Stimulated activated CD4-positive, alpha-beta T cell treated with anti-CD3 and anti-CD28 coated beads, Interleukin-15, amount 100 ng/mL, for 48 hours (primary cell): ENCODE measurements at regions not wholly inside any gene's neighbourhood (a gene's known extent, or its start where the extent isn't known, plus 50 kb on each side); places are given as distances from the start of the nearest gene placed in this dataset.
"Not testable (repeated sequence)": the region's sequence is repeated elsewhere in the genome, so short reads cannot be mapped to it uniquely, and the experiment has no call there.

ENCODE experiments used
- DNase-seq, 2 donors: peaks; one replicate each; pipeline ENCODE4 v3.0.0-alpha.2; 2020; ENCODE audit warnings: low read depth in 2 of 2

- DNase-seq = no peak
These were observed 102.8 kb upstream of the SEC14L1 start for GRCh38 chr17:77037943-77038342.

GRCh38 chr17:77038884-77039555 lies 101.7 kb upstream of the SEC14L1 start:
- DNase-seq = no peak

- DNase-seq = no peak
These were observed 98.1 kb upstream of the SEC14L1 start for GRCh38 chr17:77042476-77043231.

- no peak for DNase-seq
These were observed 95.2 kb upstream of the SEC14L1 start for GRCh38 chr17:77045441-77046041.

- no peak for DNase-seq
These were observed 91.3 kb upstream of the SEC14L1 start for GRCh38 chr17:77049440-77049839.

- DNase-seq = not testable (repeated sequence)
These were observed 89.9 kb upstream of the SEC14L1 start for GRCh38 chr17:77050901-77051300.

- DNase-seq = no peak
These were observed 85.8 kb upstream of the SEC14L1 start for GRCh38 chr17:77054936-77055335.

GRCh38 chr17:77055453-77055852 lies 85.3 kb upstream of the SEC14L1 start:
- DNase-seq = no peak

GRCh38 chr17:77058016-77058415 lies 82.8 kb upstream of the SEC14L1 start:
- no peak for DNase-seq

GRCh38 chr17:77061669-77062068 lies 79.1 kb upstream of the SEC14L1 start:
- no peak for DNase-seq

- no peak for DNase-seq
These were observed 76.2 kb upstream of the SEC14L1 start for GRCh38 chr17:77064598-77064997.

- DNase-seq = no peak
These were observed 74.6 kb upstream of the SEC14L1 start for GRCh38 chr17:77066165-77066564.

GRCh38 chr17:77066726-77067409 lies 73.9 kb upstream of the SEC14L1 start:
- DNase-seq = peak in 1 of 2 donors; percentile 26

- no peak for DNase-seq
These were observed 71.9 kb upstream of the SEC14L1 start for GRCh38 chr17:77068915-77069314.

GRCh38 chr17:77070888-77071279 lies 69.9 kb upstream of the SEC14L1 start:
- DNase-seq = no peak

GRCh38 chr17:77071925-77072490 lies 68.8 kb upstream of the SEC14L1 start:
- no peak for DNase-seq

- no peak for DNase-seq
These were observed 68.1 kb upstream of the SEC14L1 start for GRCh38 chr17:77072670-77073069.

GRCh38 chr17:77074681-77075080 lies 66.1 kb upstream of the SEC14L1 start:
- no peak for DNase-seq

GRCh38 chr17:77076124-77076830 lies 64.5 kb upstream of the SEC14L1 start:
- DNase-seq = no peak

- DNase-seq = no peak
These were observed 57.2 kb upstream of the SEC14L1 start for GRCh38 chr17:77083531-77083930.

GRCh38 chr17:77085926-77086432 lies 54.8 kb upstream of the SEC14L1 start:
- no peak for DNase-seq
